AML-193 (cell line): ENCODE measurements at regions not wholly inside any gene's neighbourhood (a gene's known extent, or its start where the extent isn't known, plus 50 kb on each side); places are given as distances from the start of the nearest gene placed in this dataset.

Source experiments
- DNase-seq, 2 experiments: peaks; one replicate each; lab custom pipeline; 2025; lab: John Stamatoyannopoulos, UW

- DNase-seq, result no peak
Observed at GRCh38 chr13:78334059-78334458, 269.3 kb downstream of the POU4F1 start.

GRCh38 chr13:78326633-78327032, 276.7 kb downstream of the POU4F1 start:
- DNase-seq, result peak in 1 of 2 experiments; percentile 20

GRCh38 chr13:78325585-78325984, 277.8 kb downstream of the POU4F1 start:
- DNase-seq, result no peak

DNA sequence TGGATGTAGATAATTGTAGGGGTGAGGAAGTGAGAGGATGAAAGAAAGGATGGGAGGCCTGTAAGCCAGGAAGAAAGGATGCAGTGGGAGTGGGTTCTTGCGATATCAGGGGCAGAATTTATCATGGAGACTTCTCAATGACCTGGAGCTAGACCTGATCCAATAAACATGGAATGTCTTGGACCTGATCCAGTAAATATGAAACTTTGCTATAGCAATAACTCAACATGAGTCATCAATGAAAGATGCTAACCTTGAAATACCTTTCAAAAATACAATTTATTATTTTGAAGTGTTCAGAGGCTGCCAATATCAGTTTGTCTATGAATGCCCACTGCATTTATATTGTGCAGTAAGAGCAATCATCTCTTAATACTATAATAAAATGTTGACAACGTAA, 279.5 kb downstream of the POU4F1 start:
- no peak for DNase-seq

- DNase-seq, result no peak
Observed at GRCh38 chr13:78323040-78323439, 280.3 kb downstream of the POU4F1 start.

DNA sequence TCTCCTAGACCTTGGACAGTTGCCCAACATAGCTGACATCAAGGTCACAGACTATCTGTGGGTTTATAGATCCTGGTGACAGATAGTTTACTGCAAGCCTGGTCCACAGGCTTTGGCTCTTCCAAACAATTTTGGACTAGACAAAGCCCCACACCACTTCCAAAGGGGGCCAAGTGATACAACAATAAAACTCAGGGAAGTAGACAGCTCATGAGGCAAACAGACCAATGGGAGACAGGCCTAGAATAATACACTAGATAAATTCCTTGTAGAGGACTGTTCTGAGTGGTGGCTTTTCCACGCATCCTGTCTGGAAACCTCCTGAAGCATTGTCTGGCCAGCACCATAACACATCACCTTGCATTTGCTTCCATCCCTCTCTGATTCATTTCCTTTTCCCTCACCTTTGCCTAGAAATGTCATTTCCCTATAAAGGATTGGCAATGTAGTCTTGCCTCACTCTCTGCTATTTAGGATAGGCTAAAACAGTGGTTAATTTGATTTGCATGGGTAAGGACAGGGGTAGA, 284.2 kb downstream of the POU4F1 start:
- DNase-seq, result no peak

DNA sequence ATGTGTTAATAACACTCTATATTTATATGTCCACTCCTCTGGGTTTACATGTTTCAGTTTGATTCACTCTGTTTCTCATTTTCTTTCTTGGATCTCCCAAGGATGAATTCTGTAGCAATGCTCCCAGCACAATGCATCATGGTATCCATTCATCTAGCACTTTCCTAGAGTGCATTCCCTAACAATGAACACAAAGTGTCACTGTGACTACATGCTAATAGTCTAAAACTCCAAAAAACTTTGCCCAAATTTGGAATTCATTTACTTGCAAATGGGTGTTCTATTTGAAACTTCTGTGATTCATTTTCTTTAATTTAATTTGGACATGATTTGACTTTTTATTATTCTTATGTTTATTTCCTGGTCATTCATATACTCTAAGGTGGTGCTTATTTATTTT, 286.3 kb downstream of the POU4F1 start:
- DNase-seq, result peak; percentile 30 to 32

DNA sequence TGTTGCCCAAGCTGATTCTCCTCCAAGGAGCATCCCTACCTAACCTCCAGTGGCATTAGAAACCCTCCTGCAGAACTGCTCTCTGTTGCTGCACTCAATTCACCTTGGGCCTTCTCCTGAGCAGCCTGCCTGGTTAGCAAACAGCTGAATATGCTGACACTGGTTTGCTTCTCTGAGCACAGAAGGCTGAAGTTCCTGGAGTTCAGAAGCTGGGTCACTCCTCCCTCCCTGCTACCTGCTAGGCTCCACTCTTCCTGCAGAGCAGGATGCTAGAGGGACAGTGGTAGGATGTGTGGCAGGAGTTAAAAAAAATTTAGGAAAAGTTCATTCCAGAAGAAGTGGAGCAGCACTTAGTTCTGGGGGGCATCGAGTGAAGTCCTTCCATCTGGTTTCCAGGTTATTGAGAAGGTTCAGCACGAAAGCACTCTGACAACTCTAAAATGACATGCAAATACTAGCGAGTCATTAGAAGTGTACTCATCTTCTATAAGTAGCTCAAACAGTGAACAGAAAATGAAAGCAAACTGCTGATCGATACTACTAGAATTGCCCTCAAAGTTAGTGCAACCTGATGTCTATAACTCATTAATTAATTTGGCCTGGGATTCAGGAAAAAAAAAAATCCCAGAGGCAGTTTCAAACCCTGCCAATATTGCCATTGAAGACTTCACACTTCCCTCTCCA, 293.7 kb downstream of the POU4F1 start:
- DNase-seq, result no peak

GRCh38 chr13:78306519-78307206, 296.7 kb downstream of the POU4F1 start:
- DNase-seq, result no peak

DNA sequence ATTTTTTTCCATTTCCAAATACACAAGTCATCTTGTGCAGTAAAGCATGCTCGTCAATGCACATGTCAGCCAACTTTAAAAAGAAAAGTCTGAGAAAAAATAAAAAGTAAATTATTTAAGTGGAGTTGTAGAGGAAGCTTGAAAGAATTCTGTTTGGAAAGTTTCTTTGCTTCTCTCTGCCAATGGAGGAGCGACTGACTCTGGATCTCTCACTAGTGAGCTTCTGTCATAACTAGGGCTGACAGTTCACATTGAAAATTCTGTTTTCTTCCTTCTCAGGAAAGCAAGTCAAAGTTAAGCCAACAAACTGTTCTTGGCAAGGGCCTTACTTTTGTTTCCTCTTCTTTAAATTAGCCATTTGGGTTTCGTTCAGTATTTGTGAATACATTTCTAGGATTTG, 298.2 kb downstream of the POU4F1 start:
- DNase-seq, result no peak

- DNase-seq, result no peak
Observed at GRCh38 chr13:78299832-78300623, 303.3 kb downstream of the POU4F1 start.

DNA sequence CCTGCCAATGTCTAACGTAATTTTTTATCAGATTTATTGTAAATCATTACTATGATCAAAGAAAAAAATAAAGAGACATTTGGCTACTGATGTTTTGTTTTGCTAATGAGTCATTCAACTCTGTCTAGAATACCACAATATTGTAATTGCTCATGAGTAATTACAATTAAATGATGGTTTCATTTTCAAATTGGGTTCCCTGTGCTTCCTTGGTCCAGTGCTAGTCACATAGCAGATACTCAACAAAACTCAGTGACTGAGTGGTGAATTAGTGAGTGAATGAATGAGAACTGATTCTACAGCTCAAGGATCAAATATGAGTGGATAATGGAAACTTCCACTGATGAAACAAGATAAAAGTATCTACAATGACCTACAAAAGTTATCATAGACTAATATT, 304.7 kb downstream of the POU4F1 start:
- DNase-seq, result no peak

- DNase-seq, result no peak
Observed at GRCh38 chr13:78286748-78287147, 316.6 kb downstream of the POU4F1 start.

DNA sequence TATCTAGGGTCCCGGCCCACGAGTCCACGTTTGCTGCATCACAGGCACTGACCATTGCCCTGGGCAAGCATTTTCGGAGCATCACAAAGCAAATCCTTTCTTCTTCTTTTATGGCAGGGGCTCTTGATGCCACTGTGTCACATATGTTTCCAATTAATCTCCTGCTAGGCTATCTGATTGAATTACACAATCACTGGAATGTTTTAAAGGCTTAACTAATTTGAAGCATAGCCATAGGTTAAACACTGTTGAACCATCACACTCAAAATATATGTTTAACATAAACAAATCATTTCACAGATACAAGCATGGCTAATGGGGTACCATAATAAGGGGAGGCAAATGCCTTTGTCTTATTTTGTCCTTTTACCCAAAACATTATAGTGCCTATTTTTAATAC, 338.3 kb downstream of the POU4F1 start:
- DNase-seq, result no peak

- DNase-seq, result no peak
Observed at GRCh38 chr13:78258304-78258703, 339.7 kb upstream of the EDNRB start.

GRCh38 chr13:78256484-78256883, 337.9 kb upstream of the EDNRB start:
- DNase-seq, result no peak

DNA sequence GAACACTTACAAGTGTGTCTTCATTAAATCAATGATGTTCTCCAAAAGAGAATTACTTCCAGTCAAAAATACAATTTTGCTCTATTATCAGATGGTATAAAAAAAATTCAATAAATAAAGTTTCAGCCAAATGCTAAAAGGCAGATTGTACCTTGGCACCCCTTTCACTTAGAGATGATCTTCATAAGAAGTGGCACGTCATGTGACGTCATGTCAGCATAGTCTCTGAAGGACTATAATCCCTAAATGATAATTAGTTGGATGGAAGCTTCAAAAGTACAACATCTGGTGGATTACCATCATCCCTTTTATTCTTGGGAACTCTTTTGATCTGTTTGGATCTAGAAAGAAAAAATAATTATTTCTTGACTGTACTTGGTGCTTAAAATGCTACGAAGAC, 335.5 kb upstream of the EDNRB start:
- DNase-seq, result no peak

DNA sequence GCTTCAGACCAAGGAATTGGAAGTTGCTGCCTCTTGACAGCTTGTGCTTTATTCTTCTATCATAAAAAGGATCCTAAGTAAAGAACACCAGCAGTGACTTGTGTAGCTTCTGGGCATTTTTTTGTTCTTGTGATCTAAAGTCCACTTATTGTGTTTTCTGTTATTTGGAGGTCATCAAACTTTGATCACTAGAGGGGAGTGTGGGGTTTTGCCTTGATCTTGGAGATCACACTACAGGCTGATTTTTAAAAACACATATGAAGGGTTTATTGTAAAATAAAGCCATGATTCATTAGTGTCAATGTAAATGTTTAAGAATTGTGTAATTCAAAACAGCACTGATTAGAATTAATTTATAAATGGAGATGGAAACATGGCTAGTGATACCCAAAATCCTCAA, 328.7 kb upstream of the EDNRB start:
- no peak for DNase-seq

- peak; percentile 81 to 88 for DNase-seq
Observed at GRCh38 chr13:78241278-78241919, 322.8 kb upstream of the EDNRB start.

GRCh38 chr13:78239714-78240113, 321.1 kb upstream of the EDNRB start:
- peak; percentile 32 to 67 for DNase-seq

DNA sequence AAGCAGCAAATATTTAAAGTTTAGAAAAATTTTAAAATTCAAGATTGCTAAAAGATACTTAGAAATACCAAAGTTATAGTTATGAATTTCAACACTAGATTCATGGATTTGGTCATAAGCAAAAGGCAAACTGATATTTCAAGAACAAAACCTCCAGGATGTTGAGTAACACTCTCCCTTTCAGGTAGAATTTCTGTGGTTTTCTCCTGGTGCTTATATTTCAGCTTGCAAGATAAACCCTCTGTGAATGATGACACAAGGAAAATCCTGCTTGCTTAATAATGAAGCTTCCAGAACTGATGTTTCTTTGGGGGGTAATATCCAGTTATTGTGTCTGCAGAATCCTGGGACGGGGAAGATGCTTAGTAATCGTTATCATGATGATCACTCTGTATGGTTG, 320.3 kb upstream of the EDNRB start:
- peak; percentile 93 to 95 for DNase-seq

DNA sequence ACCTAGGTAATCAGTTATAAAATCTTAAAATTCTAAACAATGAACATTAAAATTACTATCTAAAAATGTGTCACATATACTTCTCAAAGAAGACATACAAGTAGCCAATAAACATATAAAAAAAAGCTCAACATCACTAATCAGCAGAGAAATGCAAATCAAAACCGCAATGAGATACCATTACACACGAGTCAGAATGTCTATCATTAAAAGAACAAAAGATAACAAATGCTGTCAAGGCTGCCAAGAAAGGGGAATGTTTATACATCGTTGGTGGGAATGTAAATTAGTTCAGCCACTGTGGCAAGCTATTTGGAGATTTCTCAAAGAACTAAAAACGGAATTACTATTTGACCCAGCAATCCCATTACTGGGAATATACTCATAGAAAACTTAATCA, 310.3 kb upstream of the EDNRB start:
- DNase-seq, result no peak
